CD4-positive, alpha-beta T cell treated with Interleukin-10 for 1 hour (primary cell): ENCODE measurements at regions not wholly inside any gene's neighbourhood (a gene's known extent, or its start where the extent isn't known, plus 50 kb on each side); places are given as distances from the start of the nearest gene placed in this dataset.

Experiments used
- DNase-seq: peaks from one replicate; pipeline ENCODE4 v3.0.0-alpha.2; 2020

DNA sequence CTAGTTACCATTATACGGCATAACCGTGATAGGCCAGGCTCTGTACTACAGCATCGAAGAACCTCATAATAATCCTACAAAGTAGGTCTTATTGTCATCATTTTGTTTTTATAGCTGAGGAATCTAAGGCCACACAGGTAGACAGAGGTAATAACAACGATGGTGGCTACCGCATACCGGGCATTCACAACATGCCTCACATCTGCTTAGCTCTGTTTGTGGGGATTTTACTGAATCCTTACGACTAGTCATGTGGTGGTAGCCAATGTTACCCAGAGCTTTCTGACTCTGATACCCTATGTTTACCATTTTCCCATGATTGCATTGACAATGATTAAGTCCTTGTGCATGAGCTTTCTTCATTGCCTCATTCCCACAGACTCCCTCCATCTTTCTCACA is 269.4 kb downstream of the TCF7L2 start:
- no peak for DNase-seq

DNA sequence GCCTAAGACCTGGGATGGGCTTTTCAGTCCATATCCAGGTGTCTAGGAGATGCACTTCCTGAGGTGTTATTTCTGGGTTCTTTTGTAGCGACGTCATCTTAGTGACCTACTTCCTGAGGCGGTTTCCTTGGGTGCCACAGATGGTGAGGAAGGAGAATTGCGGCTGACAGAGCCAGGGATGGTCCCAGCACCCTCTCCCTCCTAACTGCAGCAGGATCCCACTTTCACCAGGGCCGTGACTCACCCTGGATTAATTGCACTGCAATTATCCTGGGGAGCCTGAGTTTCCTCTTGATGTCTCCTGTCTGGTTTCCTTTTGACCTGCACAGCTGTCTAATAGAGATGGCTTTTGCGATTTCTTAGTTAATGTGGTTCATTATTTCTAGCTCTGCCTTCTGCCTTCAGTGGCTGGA is 271.7 kb downstream of the TCF7L2 start:
- DNase-seq = no peak

DNA sequence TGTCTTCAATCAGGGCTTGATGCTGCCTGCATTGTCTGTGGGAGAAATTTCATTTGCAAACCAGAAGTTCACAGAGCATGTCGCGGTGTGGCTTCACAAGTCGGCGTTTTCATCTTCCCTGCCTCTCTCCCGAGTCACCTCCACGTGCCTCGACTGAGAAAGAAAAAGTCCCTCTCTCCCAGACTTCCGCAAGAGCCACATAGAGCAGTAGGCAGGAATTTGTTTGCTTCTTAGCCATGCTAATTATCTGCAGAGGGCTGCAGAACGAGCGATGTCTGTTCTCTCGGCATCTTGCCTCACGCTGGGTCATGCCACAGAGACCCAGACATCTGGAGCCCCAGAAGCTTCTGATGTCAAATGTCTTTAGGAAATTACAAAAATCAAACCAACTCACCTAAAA is 272.2 kb downstream of the TCF7L2 start:
- DNase-seq = no peak

DNA sequence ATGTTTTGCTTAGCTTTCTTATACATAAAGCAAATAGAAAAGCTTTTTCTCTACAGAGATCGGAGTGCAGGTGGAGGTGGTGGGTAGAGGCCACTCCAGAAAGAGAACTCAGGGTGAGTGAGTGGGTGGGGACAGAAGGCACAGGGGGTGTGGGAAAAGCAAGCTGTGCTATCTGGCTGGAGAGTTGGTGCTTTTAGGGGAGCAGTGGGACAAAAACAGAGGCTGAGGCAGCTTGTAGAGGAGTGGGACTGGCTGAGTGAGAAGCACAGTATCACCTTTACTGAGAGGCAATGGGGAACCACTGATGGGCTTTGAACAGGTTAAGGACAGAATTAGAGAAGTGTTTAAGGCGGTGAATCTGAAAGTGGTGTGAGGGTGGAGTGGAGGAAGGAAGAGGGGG is 275.3 kb downstream of the TCF7L2 start:
- no peak for DNase-seq

DNA sequence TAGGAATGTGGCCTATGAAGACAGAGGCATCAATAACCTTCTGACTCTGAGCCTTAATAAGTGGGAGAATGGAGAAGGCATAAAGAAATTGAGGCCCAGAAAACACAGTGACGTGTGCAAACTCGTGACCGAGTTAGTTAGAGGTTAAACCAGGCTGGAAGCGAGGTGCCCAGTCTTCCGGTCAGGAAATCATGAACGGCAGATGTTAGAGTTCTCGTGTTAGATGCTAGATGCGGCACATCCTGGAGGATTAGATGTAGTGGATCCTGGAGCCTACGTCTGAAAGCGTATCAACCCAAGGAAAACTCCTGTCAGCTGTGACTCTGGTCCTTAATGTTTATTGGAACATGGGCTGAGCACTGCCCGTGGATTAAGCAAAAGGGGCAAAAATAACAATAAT is 275.9 kb downstream of the TCF7L2 start:
- no peak for DNase-seq

DNA sequence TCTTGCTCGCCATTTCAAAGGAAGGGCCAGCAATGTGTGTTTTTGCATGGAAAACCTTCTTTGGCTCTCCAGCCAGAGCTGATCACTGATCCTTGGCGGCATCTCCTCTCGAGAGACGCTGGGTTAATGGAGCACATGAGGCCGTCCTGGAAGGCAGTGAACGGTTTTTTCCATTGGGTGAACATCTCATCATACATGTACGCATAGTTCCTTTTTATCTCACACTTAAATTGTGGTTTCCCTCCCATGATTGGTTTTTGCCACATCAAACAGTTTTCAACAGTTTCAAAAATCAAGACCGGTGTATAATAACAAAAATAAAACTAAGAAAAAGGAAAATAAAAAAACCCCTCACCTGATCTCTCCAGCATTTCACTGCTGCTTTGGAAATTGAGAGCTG is 276.4 kb downstream of the TCF7L2 start:
- DNase-seq = no peak

DNA sequence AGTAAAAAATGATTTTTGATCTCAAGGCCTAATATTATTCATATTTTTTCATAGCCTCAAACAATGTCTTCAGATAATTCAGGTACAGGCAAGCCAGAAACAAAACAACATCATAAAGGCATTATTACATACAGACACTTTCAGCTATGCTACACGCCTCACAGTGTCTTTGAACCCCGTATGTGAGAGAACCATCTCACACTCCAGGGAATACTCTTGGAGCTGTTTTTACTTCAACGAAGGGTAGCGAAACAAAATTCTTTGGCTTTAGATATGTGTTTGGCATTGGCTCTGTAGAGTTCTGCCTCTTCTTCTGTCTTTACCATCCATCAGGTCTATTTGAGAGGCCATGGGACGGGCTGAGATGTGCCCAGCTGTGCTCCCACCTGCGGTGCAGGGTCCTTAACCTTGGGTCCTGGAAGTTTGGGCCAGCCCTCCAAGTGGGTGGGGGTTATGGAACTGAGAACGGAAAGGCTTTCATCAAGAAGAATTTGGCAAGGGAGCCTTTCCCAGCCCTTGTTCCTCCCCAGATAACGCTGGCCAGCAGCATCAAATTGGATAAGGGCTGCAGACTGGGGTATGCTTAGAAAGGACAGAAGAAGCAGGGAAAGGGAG is 276.9 kb downstream of the TCF7L2 start:
- DNase-seq = no peak

DNA sequence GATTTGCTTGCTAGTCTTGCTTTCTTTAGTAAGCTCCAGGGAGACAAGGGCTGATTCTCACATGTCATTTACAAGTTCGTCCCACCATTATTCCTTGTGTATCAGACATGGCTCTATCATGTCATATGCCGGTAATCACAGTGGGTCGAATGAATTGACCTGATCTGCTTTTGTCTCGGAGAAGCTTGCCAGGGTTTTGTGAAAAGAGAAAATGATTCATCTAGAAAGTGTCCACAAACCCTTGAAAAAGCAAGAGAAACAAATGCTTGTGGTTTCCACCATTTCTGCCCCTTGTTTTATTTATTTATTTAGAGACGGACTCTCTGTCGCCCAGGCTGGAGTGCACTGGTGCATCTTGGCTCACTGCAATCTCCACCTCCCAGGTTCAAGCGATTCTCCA is 278.5 kb downstream of the TCF7L2 start:
- no peak for DNase-seq

DNA sequence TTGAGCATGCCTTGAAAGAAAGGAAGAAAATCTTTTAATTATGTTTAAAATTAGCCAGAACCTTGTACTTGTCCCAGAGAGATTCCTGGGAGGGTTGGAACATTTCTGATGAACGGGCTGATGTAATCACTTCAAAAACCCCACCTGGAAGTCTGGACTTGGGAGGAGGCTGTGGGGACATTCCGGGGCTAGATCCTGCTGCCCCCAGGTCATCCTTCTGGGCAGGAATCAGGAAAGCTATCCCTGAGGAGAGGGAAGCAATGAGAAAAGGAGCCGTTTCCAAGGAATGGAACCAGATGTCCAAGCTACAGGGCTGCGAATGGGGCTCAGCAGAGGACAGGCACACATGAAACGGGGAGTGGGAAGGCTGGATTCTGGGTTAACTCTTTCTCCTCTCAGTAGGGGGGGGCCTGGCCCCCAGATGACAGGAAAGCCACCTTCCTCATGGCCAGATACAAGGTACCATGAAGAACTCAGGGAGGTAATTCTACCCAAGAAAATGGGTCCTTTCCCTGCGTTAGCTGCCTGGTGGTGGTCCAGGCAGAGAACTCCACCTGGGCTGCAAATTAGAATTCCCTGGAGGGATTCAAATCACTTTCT is 280.1 kb downstream of the TCF7L2 start:
- DNase-seq = no peak

DNA sequence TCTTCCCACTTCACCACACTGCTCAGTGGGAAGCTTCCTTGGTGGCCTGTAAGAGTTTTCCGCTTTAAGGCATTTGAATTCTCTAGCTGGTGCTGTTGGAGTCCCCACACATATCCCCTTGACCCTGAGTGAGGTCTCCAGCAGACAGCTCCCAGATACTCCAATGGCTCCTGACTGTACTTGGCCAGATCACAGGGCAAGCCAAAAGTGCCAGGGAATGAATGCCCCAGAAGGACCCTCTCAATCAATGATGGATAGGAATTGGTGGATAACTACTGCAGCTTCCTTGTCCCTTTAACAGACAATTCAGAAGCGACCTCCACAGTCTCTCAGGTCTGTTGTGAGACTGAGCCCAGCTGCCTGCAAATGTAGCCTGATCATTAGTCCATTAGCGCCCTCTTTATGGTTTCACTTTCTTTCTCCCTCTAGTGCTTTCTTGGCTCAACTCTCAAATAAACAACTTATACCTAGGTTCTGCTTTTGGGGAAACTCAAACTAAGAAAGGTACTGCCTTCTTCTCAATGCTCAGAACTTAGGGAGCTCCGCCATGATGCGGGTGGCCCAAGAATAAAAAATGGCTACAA is 283.0 kb downstream of the TCF7L2 start:
- no peak for DNase-seq

DNA sequence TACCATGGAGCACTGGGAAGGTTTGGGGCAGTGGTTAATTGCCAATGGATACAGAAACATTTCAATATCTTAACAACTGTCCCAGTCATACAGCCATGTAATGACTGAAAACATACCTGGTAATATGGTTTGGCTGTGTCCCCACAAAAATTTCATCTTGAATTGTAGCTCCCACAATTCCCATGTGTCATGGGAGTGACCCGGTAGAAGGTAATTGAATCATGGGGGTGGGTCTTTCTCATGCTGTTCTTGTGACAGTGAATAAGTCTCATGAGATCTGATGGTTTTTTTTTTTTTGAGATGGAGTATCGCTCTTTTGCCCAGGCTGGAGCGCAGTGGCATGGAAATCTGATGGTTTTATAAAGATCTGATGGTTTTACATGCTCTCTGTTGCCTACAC is 284.4 kb downstream of the TCF7L2 start:
- no peak for DNase-seq

DNA sequence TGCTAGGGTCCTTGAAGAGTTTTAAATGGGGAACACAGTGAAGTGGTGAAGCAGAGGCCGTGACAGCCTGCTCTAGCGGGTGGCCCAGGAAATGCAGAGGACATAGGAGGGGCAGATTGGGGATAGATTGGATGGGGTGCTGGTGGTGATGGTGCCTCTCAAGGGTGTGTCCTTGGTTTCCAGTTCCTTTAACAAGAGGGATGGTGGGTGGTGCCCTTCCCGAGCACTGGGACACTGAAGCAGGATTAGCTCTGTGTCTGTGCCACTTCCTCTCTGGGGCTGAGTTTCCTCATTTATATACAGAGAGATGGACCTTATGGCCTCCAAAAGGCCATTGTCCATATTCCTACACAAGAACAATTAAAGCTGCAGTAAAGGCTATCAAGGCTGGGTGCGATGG is 285.5 kb downstream of the TCF7L2 start:
- DNase-seq = no peak

DNA sequence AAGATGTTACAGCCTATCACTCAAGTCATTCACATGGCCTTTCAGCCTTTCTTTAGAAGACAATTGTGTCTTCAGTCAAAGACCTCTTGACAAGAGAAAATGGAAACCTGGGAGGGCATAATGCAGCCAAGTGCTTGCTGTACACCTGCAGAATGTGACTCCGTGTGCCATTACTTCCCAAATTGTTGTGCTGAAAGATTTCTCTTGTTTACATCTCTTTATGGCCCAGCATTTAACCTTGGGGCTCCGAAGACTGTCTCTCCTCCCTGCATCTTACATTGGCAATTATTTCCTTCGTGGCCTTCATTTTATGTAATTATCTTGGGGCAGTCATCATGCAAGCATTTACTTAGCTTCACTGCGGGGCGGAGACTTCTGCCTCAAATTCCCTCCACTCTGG is 287.0 kb downstream of the TCF7L2 start:
- no peak for DNase-seq

DNA sequence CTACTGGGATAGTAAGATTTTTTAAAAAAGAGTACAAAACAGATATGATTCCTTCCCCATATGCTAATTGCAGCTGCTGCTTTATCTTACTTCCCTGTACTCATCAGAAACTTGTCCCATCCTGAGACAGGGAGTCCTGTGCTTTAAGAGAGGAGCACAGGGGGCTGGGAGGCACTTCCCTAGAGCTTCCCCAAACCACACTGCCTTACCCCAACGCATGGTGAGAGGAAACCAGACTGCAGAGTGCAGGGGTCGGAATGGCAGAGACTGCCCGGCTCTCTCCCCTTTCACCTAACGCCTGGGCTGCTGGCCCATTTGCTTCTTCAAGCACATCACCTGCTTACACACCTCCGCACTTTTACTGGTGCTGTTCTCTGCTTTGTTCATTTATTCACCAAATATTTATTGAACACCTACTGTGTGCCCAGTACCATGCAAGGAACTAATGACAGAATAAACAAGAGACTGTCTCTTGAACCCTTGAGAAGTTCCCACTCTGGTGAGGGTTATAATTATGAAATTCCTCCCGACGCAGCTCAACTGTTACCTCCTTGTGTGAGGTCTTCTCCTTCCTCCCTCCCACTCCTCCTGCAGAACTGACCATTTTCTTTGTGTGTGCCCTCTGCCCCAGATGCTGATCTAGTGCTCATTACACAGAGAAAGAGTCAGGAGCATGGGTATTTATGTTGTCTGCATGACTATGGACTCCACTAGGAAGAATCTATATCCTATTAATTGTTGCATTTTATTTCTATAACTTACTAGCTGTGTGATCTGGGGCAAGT is 289.7 kb downstream of the TCF7L2 start:
- no peak for DNase-seq

DNA sequence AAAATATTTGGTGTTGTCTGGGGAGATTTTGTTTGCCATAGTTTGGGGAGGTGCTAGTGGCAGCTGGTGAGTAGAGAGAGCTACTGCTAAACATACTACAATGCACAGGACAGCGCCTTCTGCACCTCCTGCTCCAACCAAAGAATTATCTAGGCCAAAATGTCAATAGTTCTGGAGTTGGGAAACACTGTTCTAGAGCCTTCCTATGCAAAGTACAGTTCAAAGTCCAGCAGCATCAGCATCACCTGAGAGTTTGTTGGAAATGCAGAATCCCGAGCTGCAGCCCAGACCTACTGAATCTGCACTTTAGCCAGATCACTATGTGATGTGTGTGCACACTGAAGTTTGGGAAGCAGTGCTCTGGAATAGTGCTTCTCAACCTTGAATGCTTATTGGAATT is 290.7 kb downstream of the TCF7L2 start:
- DNase-seq = no peak

DNA sequence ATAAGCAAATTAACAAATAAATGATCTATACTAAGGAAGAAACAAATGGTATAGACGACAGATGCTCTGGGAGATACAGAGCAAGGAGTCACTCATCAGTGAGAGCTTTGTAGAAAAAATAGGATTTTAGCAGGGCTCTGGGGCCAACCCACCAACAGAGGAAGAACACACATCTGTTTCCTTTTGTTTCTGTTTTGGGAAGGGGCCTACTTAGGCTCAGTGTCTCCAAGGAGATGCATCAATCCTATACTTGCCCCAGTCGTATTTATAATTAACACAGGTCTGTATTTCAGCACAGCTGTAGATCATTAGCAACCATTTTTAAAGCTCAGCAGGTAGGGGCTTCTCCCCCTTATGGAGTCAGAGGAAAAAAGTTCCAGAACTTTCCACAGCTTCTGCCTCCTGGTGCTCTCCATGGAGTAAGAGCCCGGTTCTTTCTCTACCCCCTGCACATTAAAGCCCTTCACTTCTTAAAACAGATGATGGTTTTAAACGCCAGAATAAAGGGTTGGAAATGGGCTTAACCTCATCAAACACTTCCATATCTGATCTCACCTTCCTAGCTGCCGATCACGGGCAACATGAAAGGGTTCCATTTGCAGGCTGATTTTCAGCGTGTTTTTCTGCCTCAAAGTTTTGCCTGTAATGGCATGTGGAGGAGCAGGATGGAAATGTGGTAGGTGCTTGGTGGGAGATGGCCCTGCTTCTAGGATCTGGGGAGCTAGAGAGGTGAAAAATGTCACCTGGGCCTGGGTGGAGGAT is 291.7 kb downstream of the TCF7L2 start:
- no peak for DNase-seq

DNA sequence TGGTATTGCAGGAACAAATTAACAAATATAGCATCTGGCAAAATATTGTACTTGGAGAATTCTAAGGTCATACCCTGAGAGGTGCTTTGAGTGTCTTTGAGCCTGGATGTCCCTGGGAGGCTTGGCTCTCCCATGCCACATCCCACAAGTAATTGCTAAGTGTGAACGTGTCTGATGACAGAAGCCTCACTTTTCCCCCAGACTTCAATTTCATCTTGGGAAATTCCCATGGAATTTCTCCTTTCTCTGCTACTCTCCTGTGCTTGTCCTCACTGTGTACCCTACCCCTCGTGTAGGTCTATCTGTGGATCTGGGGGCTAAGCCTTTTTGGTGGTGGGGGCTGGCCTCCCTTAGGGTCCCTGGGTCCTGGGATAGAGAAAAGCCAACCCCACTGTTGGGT is 293.3 kb downstream of the TCF7L2 start:
- no peak for DNase-seq

DNA sequence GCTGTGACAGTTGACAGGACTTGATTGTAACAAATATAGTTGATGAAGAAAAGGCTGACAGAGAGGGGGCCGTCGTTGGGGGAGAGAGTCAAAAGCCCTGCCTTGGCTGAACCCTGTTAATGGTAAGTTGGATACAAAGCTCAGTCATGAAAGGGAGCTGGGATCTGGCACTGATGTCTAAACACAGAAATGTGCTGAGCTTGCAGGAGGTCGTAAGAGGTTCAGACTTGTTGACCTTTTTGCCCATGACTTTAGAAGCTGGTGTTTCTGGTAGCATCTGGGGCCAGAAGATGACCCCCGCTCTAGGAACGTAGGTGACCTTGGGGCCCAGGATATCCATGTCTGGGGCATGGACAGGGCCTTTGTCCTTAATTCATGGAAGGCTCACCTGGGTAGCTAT is 294.7 kb downstream of the TCF7L2 start:
- DNase-seq = no peak

DNA sequence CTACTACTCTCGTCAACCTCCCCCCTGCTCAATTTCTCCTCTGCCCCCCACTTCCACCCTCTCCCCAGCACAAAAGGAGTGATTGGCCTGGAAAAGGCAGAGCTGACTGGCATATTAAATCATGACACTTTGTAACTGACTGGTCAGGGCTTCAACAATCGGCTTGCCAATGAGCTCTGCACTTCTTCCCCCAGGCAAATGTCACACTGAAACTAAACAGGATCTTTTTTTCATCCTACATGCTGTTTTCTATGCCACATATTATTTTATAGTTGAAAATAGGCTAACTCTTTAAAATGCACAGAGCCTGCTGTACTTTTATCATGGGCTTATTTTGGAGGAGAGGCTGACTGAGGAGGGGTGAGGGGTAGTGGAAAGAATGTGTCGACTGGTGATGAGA is 295.2 kb downstream of the TCF7L2 start:
- DNase-seq = no peak

DNA sequence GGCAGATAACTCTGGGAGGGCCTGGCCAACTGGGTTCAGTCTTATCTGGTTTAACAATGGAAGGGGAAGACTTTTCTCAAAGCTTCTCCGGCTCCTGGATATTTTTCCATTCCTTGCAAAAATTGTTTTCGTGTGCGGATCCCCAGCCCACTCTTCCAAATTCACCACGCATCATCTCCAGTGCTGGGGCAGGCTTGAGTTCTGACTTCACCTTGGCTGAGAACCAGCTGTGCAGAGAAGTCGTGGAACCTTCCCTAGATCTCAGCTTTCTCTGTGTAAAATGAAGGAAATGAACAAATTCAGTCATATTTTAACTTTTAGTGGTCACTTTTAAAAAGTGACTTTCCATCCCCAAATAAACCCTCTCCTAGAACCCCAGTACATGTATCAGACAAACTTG is 297.0 kb downstream of the TCF7L2 start:
- no peak for DNase-seq

DNA sequence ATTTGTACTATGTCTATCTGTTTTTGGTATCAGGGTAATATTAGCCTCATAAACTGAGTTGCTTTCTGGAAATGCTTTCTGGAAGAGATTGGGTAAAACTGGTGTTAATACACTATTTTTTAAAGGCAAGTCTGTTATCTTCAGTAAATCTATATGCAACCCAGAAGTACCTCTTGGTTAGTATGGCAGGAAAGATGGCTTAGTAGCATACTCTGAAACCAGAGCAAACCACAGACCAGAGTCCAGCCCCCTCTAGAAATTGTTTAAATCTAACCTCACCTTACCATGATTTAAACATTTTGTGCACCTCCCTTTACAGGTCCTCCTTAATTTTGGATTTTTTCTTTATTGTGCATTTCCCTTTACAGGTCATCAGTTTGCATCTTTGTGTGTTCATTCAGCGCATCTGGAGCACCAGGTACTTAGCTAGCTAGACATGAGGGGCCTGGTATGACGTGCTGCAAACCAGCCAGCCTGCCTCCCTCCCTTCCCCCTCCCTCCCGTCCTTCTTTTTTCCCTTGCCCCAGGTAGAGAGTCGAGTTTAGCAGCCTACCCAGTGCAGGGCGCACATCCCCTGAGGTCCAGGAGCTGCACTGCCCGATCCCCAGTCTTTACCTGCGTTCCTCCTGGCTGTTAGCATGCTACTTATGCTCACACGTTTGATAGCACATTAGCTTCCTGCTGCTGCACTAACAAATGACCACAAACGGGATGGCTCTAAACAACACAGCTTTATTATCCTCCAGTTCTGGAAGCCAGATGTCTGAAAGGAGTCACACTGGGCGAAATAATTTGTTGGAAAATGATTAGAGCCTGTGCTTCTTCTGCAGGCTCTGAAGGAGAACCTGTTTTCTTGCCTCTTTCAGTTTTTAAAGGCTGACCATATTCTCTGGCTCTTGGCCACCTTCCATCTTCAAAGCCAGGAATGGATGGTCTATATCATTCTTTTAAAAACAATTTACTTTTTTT is 299.9 kb upstream of the HABP2 start:
- no peak for DNase-seq

DNA sequence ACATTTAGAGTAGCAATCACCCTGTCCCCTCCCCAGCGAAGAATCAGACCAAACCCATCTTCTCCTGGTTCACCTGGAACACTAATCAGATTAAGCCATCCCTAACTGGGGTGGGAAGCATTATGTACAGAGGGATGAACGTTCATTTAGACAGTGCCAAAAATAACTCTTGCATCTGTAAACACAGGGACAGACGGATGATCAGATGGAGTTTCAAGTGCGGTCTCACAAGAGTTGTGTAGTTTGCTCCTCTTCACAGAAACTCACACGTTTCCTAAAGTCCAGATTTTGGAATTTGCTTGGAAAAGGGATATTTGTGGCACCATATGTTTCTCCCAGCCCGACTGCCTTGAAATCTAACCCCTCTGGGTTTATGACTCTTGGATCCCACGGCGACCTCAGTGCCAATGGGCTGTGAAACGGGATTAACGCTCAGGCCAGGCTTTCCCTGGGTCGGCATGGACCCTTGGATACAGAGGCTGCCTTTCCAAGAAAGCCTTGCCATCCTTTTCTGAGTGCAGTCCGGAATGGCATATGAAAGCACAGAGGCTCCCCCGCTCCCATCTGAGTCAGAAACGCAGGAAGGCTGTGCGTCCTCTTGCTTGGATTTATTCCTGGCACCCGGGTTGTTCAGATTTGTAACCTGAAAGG is 293.2 kb upstream of the HABP2 start:
- DNase-seq = no peak
